ENCODE measurements at regions not wholly inside any gene's neighbourhood (a gene's known extent, or its start where the extent isn't known, plus 50 kb on each side); places are given as distances from the start of the nearest gene placed in this dataset.

GRCh38 chr16:75794426-75794825 lies 68.1 kb upstream of the CPHXL start:
- TF ChIP-seq CTCF (conservative IDR thresholded peaks at IDR 0.05; ENCODE audit: low read length) (no peak), EZH2phosphoT487 (IDR thresholded peaks at IDR 0.05; ENCODE audit: borderline replicate concordance) (no peak)

Measured in Loucy (cell line).